ENCODE measurements at regions not wholly inside any gene's neighbourhood (a gene's known extent, or its start where the extent isn't known, plus 50 kb on each side); places are given as distances from the start of the nearest gene placed in this dataset. TPM values are rescaled to one million over a fixed set of nuclear protein-coding genes. Genes with fewer than 3 reads are reported as not detected.

- Mint-ChIP-seq H3K27me3 (ENCODE audit: insufficient read depth) (peaks cover 2% of the 10 kb centered on the region; the same call in 1 of the 2 replicates), H3K4me3 (no peak overlapping the region), H3K4me1 (ENCODE audit: low read depth) (peaks cover 9% of the 10 kb centered on the region), H3K9me3 (no peaks in the 10 kb centered on the region), H3K36me3 (ENCODE audit: low read depth) (no peaks in the 10 kb centered on the region), H3K27ac (no peak overlapping the region)
- DNase-seq, result no peak
- no peak for TF ChIP-seq CTCF (IDR thresholded peaks at IDR 0.05)
These were observed 105.6 kb downstream of the LLPH start for GRCh38 chr12:66024949-66025348.

GRCh38 chr12:66020481-66020880, 110.1 kb downstream of the LLPH start:
- Mint-ChIP-seq H3K4me3 (no peak overlapping the region), H3K36me3 (ENCODE audit: low read depth) (no peaks in the 10 kb centered on the region), H3K4me1 (ENCODE audit: low read depth) (peaks cover 38% of the 10 kb centered on the region), H3K27ac (no peak overlapping the region), H3K27me3 (ENCODE audit: insufficient read depth) (peaks cover 2% of the 10 kb centered on the region), H3K9me3 (no peaks in the 10 kb centered on the region)
- no peak for TF ChIP-seq CTCF (IDR thresholded peaks at IDR 0.05)
- no peak for DNase-seq

- no peaks in the 10 kb centered on the region; the same call in 1 of the 2 replicates for H3K27me3 Mint-ChIP-seq (ENCODE audit: insufficient read depth)
- H3K36me3 Mint-ChIP-seq (ENCODE audit: low read depth), result no peaks in the 10 kb centered on the region
- H3K4me3 Mint-ChIP-seq, result no peak overlapping the region; the same call in 1 of the 2 replicates
- no peak for DNase-seq
- H3K27ac Mint-ChIP-seq, result no peak overlapping the region
- TF ChIP-seq CTCF (IDR thresholded peaks at IDR 0.05), result no peak
- H3K4me1 Mint-ChIP-seq (ENCODE audit: low read depth), result peaks cover 56% of the 10 kb centered on the region
- no peaks in the 10 kb centered on the region for H3K9me3 Mint-ChIP-seq
These were observed 112.8 kb downstream of the LLPH start for GRCh38 chr12:66017736-66018135.

Small RNA genes lying in the stretch of these regions (microRNA-seq; reads per million reads assigned to microRNA genes)
- not detected for gene MIR6074
